ENCODE measurements at regions not wholly inside any gene's neighbourhood (a gene's known extent, or its start where the extent isn't known, plus 50 kb on each side); places are given as distances from the start of the nearest gene placed in this dataset.

DNA sequence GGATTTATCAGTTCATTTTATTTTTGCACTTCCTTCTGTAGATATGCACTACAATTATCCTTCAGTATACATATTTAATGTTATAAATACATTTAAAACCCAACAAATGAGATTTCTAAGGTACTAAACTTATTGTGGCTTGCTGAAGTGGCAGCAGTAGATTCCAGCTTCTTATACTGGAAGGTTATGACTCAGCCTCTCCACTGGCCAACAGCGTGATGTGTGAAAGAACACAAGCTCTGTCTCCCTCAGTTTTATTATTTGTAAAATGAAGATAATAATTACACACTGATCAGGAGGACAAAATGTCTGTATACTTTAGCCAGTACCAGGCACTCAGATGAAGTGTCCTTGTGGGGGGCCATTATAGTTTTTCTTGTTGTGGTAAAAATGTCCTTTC is 1147.1 kb downstream of the CNTNAP5 start:
- TF ChIP-seq POLR2A (IDR thresholded peaks at IDR 0.05) = no peak
- TF ChIP-seq CTCF (IDR thresholded peaks at IDR 0.05) = no peak

All from right lobe of liver (tissue), 4 donors.